ENCODE measurements at regions not wholly inside any gene's neighbourhood (a gene's known extent, or its start where the extent isn't known, plus 50 kb on each side); places are given as distances from the start of the nearest gene placed in this dataset.
"Not testable (repeated sequence)": the region's sequence is repeated elsewhere in the genome, so short reads cannot be mapped to it uniquely, and the experiment has no call there.

DNA sequence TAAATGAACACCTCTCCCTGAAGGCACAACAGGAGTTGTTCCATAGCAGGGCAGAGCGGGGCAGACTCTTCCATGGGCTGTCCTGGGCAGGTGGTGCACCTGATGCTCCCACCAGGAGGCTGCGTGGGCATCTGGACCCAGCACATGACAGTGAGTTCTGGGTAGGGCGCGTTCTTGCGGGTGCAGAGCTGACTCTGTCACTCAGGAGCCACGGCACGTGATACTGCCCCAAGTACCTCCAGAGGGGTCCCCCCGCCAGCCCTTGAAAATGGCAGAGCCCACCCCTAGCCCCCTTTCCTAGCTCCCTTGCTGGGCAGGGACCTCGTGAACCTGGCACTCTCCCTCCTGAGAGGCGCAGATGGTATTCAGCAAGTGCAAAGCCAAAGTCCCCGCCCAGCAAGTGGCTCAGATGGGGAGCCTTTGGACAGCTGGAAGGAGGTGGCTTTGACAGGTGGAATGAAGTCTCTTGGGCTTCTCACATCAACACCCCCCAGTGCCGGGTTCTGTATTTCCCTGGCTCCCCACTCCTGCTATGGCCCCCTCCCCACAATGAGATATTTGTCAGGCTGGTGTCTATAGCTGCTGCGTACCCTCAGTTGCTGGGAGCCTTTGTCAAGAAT, 172.1 kb downstream of the TBC1D2B start:
- no peak overlapping the region for H3K4me2 ChIP-seq
- no peaks in the 10 kb centered on the region for H4K20me1 ChIP-seq (ENCODE audit: low read depth)
- peaks cover 5% of the 10 kb centered on the region for H3K27me3 Mint-ChIP-seq (ENCODE audit: insufficient read depth, low read depth)
- no peaks in the 10 kb centered on the region for H3K36me3 Mint-ChIP-seq
- no peak for DNase-seq (ENCODE audit: low spot score)
- H3F3A ChIP-seq (ENCODE audit: low read depth): no peaks in the 10 kb centered on the region
- no peak overlapping the region for H3K27ac Mint-ChIP-seq
- H2AFZ ChIP-seq (replicated peaks): no peak overlapping the region
- no peaks in the 10 kb centered on the region for H3K9me3 ChIP-seq (ENCODE audit: low read depth)
- TF ChIP-seq EZH2 (IDR thresholded peaks at IDR 0.05) (no peak), EZH2phosphoT487 (IDR thresholded peaks at IDR 0.05) (no peak)
- TF ChIP-seq, protein P1, sequence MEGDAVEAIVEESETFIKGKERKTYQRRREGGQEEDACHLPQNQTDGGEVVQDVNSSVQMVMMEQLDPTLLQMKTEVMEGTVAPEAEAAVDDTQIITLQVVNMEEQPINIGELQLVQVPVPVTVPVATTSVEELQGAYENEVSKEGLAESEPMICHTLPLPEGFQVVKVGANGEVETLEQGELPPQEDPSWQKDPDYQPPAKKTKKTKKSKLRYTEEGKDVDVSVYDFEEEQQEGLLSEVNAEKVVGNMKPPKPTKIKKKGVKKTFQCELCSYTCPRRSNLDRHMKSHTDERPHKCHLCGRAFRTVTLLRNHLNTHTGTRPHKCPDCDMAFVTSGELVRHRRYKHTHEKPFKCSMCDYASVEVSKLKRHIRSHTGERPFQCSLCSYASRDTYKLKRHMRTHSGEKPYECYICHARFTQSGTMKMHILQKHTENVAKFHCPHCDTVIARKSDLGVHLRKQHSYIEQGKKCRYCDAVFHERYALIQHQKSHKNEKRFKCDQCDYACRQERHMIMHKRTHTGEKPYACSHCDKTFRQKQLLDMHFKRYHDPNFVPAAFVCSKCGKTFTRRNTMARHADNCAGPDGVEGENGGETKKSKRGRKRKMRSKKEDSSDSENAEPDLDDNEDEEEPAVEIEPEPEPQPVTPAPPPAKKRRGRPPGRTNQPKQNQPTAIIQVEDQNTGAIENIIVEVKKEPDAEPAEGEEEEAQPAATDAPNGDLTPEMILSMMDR (IDR thresholded peaks at IDR 0.05): no peak
- no peaks in the 10 kb centered on the region for H3K36me3 ChIP-seq
- H3K4me3 ChIP-seq: no peak overlapping the region
- no peak overlapping the region for H3K4me3 Mint-ChIP-seq
- no peak overlapping the region for H3K9ac ChIP-seq
- H3K4me1 ChIP-seq: no peaks in the 10 kb centered on the region
- H3K79me2 ChIP-seq (ENCODE audit: low read depth): no peaks in the 10 kb centered on the region
- H3K9me3 Mint-ChIP-seq: no peaks in the 10 kb centered on the region
- H3K27me3 ChIP-seq: no peaks in the 10 kb centered on the region
- no peak overlapping the region for H3K27ac ChIP-seq
- peaks cover 6% of the 10 kb centered on the region for H3K4me1 Mint-ChIP-seq

DNA sequence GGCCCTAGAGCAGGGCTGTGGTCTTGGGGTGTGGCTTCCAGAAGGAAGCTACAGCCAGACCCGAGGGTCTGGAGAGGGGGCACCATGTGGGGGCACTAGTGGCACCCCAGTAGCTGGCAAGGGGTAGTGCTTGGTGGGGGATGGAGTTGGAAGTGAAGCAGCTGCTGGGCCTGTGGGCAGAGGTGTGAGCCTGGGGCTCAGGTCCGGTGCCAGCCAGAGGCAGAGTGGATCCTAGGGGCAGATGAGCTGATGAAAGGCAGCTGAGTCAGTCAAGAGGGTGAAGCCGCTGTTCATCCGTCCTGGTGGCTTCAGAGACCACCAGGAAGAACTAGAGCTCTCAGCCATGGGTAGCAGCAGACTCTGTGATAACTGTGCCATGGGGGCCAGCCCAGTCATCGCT, 172.6 kb downstream of the TBC1D2B start:
- H3K27me3 Mint-ChIP-seq (ENCODE audit: insufficient read depth, low read depth): peaks cover 5% of the 10 kb centered on the region
- no peaks in the 10 kb centered on the region for H3K9me3 Mint-ChIP-seq
- DNase-seq (ENCODE audit: low spot score): no peak
- TF ChIP-seq EZH2phosphoT487 (IDR thresholded peaks at IDR 0.05) (no peak), EZH2 (IDR thresholded peaks at IDR 0.05) (no peak)
- TF ChIP-seq, protein P1 (IDR thresholded peaks at IDR 0.05): no peak
- H3K4me1 Mint-ChIP-seq: peaks cover 6% of the 10 kb centered on the region
- no peak overlapping the region for H3K9ac ChIP-seq
- H3K27me3 ChIP-seq: no peaks in the 10 kb centered on the region
- no peaks in the 10 kb centered on the region for H3K36me3 Mint-ChIP-seq
- H3K9me3 ChIP-seq (ENCODE audit: low read depth): no peaks in the 10 kb centered on the region
- no peak overlapping the region for H2AFZ ChIP-seq (replicated peaks)
- no peak overlapping the region for H3K27ac ChIP-seq
- H3K79me2 ChIP-seq (ENCODE audit: low read depth): no peaks in the 10 kb centered on the region
- H3F3A ChIP-seq (ENCODE audit: low read depth): no peaks in the 10 kb centered on the region
- H3K4me2 ChIP-seq: no peak overlapping the region
- no peaks in the 10 kb centered on the region for H4K20me1 ChIP-seq (ENCODE audit: low read depth)
- no peak overlapping the region for H3K4me3 Mint-ChIP-seq
- H3K27ac Mint-ChIP-seq: peak overlapping the region; percentile 27
- no peaks in the 10 kb centered on the region for H3K4me1 ChIP-seq
- H3K4me3 ChIP-seq: no peak overlapping the region
- no peaks in the 10 kb centered on the region for H3K36me3 ChIP-seq

DNA sequence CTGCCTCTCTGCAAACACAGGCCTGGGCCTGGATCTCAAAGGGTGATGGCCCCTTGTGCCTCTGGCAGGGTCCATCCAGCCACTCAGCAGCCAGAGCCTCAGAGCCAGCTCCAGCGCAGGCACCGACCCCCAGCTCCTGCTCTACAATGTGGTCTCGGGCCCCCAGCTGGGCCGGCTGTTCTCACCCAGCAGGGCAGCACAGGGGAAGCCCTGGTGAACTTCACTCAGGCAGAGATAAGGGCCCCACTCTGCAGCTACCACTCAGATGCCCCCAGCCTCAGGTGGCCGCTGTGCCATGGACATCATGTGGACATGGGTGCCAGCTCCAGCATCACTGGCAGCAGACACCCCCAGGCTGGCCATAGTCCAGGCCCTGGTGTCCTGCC, 173.1 kb downstream of the TBC1D2B start:
- DNase-seq (ENCODE audit: low spot score): no peak
- Histone ChIP-seq H3K4me3 (no peak overlapping the region), H3K27ac (no peak overlapping the region), H4K20me1 (ENCODE audit: low read depth) (no peaks in the 10 kb centered on the region), H3K79me2 (ENCODE audit: low read depth) (no peaks in the 10 kb centered on the region), H3K27me3 (no peaks in the 10 kb centered on the region), H3K9ac (no peak overlapping the region), H3K36me3 (no peaks in the 10 kb centered on the region), H3K9me3 (ENCODE audit: low read depth) (no peaks in the 10 kb centered on the region), H3F3A (ENCODE audit: low read depth) (no peaks in the 10 kb centered on the region), H2AFZ (replicated peaks) (no peak overlapping the region), H3K4me2 (no peak overlapping the region), H3K4me1 (no peaks in the 10 kb centered on the region)
- H3K9me3 Mint-ChIP-seq: no peaks in the 10 kb centered on the region
- H3K27ac Mint-ChIP-seq: no peak overlapping the region
- H3K36me3 Mint-ChIP-seq: no peaks in the 10 kb centered on the region
- no peak overlapping the region for H3K4me3 Mint-ChIP-seq
- peaks cover 6% of the 10 kb centered on the region for H3K4me1 Mint-ChIP-seq
- peaks cover 5% of the 10 kb centered on the region for H3K27me3 Mint-ChIP-seq (ENCODE audit: insufficient read depth, low read depth)
- TF ChIP-seq EZH2 (IDR thresholded peaks at IDR 0.05) (no peak), EZH2phosphoT487 (IDR thresholded peaks at IDR 0.05) (no peak)
- TF ChIP-seq, protein P1 (IDR thresholded peaks at IDR 0.05): no peak

DNA sequence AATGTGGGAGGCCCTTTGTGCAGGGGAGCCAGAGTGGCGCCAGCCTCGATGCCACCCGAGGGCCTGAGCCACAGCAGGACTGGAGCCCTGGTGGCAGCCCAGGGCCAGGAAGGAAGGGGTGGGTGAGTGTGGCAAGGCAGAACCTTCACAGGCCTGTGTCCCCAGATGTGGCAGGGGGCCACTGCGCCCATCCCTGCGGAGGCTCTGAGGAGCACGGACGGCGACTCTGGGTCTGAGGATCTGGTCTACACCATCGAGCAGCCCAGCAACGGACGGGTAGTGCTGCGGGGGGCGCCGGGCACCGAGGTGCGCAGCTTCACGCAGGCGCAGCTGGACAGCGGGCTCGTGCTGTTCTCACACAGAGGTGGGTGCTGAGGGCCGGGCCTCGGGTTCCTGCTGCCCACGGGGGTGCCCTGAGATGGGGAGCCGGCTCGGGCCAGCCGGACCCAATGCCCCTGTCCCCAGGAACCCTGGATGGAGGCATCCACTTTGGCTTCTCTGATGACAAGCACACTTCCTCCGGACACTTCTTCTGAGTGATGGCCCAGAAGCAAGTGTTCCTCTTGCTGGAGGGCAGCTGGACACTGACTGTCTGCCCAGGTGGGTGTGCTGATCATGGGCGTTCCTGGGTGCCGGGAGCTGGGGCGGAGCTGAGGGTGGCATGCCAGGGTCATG, 173.6 kb downstream of the TBC1D2B start:
- not testable (repeated sequence) for H3K36me3 ChIP-seq; H3F3A ChIP-seq (ENCODE audit: low read depth); H3K9me3 ChIP-seq (ENCODE audit: low read depth); H3K4me3 Mint-ChIP-seq; H3K79me2 ChIP-seq (ENCODE audit: low read depth); H3K4me1 ChIP-seq; H3K27me3 ChIP-seq; H3K4me3 ChIP-seq; H4K20me1 ChIP-seq (ENCODE audit: low read depth); H3K27ac Mint-ChIP-seq; H3K4me2 ChIP-seq; H3K27me3 Mint-ChIP-seq (ENCODE audit: insufficient read depth, low read depth); H3K36me3 Mint-ChIP-seq; H2AFZ ChIP-seq (replicated peaks); H3K9me3 Mint-ChIP-seq; DNase-seq (ENCODE audit: low spot score); H3K9ac ChIP-seq; H3K4me1 Mint-ChIP-seq; H3K27ac ChIP-seq

Data from neural progenitor cell (in vitro differentiated cells).